Body of pancreas (tissue), 4 donors: ENCODE measurements at regions not wholly inside any gene's neighbourhood (a gene's known extent, or its start where the extent isn't known, plus 50 kb on each side); places are given as distances from the start of the nearest gene placed in this dataset.

Experiments used
- CTCF ChIP-seq, 7 experiments: fragments of 450-650 bp in 4 of 7; fragments of 200-600 bp in 3 of 7; sonication (generic) in 3 of 7; IDR thresholded peaks; one replicate each; pipeline ENCODE4 v1.5.1; 2016 to 2019; ENCODE audit warnings: antibody characterized with exemption in 7 of 7
- POLR2A ChIP-seq, 3 donors: fragments of 450-650 bp; IDR thresholded peaks; one replicate each; pipeline ENCODE4 v1.6.1; 2016; ENCODE audit warnings: antibody characterized with exemption in 3 of 3, mild to moderate bottlenecking in 2 of 3

- TF ChIP-seq CTCF (IDR thresholded peaks at IDR 0.05) (no peak), POLR2A (IDR thresholded peaks at IDR 0.05) (no peak)
Observed at GRCh38 chr4:93896516-93896915, 68.0 kb downstream of the ATOH1 start.
